Lung (tissue), 11 donors: ENCODE measurements at regions not wholly inside any gene's neighbourhood (a gene's known extent, or its start where the extent isn't known, plus 50 kb on each side); places are given as distances from the start of the nearest gene placed in this dataset.

Experiments used
- ATAC-seq: fragments of 200-7000 bp; cut with Tn5 transposase; one replicate; pipeline ENCODE4 v1.9.1; 2020; ENCODE audit warnings: moderate number of reproducible peaks; ENCODE audit not compliant: insufficient read depth, low FRiP score
- DNase-seq, 3 donors: peaks; one replicate each; pipeline ENCODE4 v3.0.0-alpha.2; 2013 to 2017
- H3K27ac ChIP-seq, 2 donors: one replicate each; pipeline ENCODE4 v1.5.1; 2013; ENCODE audit warnings: mild to moderate bottlenecking in 2 of 2, moderate library complexity in 2 of 2, control low read depth in 1 of 2, inconsistent platforms in 1 of 2, low read depth in 1 of 2, low read length in 1 of 2
- H3K27me3 ChIP-seq, 3 donors: one replicate each; pipeline ENCODE4 v1.5.1; 2013; ENCODE audit warnings: low read length in 2 of 3; ENCODE audit not compliant: control insufficient read depth in 3 of 3, insufficient read depth in 3 of 3
- H3K36me3 ChIP-seq, 4 donors: one replicate each; pipeline ENCODE4 v1.5.1; 2013; ENCODE audit warnings: low read length in 4 of 4, mild to moderate bottlenecking in 1 of 4, moderate library complexity in 1 of 4; ENCODE audit not compliant: control insufficient read depth in 4 of 4, insufficient read depth in 4 of 4
- H3K4me1 ChIP-seq, 5 donors: one replicate each; pipeline ENCODE4 v1.5.1; 2013; ENCODE audit warnings: low read length in 5 of 5, mild to moderate bottlenecking in 2 of 5, moderate library complexity in 1 of 5; ENCODE audit not compliant: control insufficient read depth in 5 of 5, insufficient read depth in 5 of 5
- H3K4me3 ChIP-seq: one replicate; pipeline ENCODE4 v1.5.1; 2013; ENCODE audit warnings: mild to moderate bottlenecking, control low read depth, moderate library complexity
- H3K9ac ChIP-seq, 2 donors: one replicate each; pipeline ENCODE4 v1.5.1; 2013; ENCODE audit warnings: low read length in 2 of 2, control low read depth in 1 of 2; ENCODE audit not compliant: insufficient read depth in 1 of 2
- H3K9me3 ChIP-seq, 4 donors: one replicate each; pipeline ENCODE4 v1.5.1; 2013; ENCODE audit warnings: low read length in 3 of 4, mild to moderate bottlenecking in 1 of 4, moderate library complexity in 1 of 4; ENCODE audit not compliant: control insufficient read depth in 4 of 4, insufficient read depth in 3 of 4
- CTCF ChIP-seq: IDR thresholded peaks from 2 replicates; pipeline ENCODE4 v1.5.1; 2012; ENCODE audit warnings: mild to moderate bottlenecking; ENCODE audit errors: control extremely low read depth, extremely low read depth
- WGBS, 2 donors: extraction: QIAGEN DNeasy Blood & Tissue Kit; methylation state at CpG; one replicate each; pipeline ENCODE4 v1.1.7; 2013; 5-methylcytosine and 5-hydroxymethylcytosine counted together
- donor health status: control.
- donor health status: control.
- donor health status: Bipolar disorder and iron deficiency.
- donor health status: healthy.
- donor health status: DM: yes; HTN: yes; CAD: no.

GRCh38 chr2:224248944-224249371, 152.9 kb downstream of the FAM124B start:
- ATAC-seq (no peak), DNase-seq (no peak)
- Histone ChIP-seq H3K4me1 (peaks cover 0 to 3% (median 0%) of the 10 kb centered on the region in 5 donors), H3K9me3 (no peaks in the 10 kb centered on the region), H3K4me3 (no peak overlapping the region), H3K36me3 (no peaks in the 10 kb centered on the region), H3K27me3 (no peaks in the 10 kb centered on the region), H3K9ac (no peak overlapping the region), H3K27ac (no peak overlapping the region)
- no peak for TF ChIP-seq CTCF
- WGBS, 2 donors = 91 to 93% methylated on average over 1 of the region's 1 CpG

- ATAC-seq (no peak), DNase-seq (peak in 2 of 3 donors; percentile 67 to 76)
- no peak for TF ChIP-seq CTCF
- 68 to 77% methylated on average over 1 of the region's 1 CpG for WGBS, 2 donors
- Histone ChIP-seq H3K4me1 (peaks cover 0 to 3% (median 0%) of the 10 kb centered on the region in 5 donors), H3K9me3 (no peaks in the 10 kb centered on the region), H3K36me3 (no peaks in the 10 kb centered on the region), H3K4me3 (no peak overlapping the region), H3K27me3 (no peaks in the 10 kb centered on the region), H3K27ac (no peak overlapping the region), H3K9ac (no peak overlapping the region)
Measured at GRCh38 chr2:224242561-224242960, 159.3 kb downstream of the FAM124B start.

- WGBS, 2 donors = 73 to 86% methylated on average over 3 of the region's 3 CpGs
- no peak overlapping the region for H3K4me3 ChIP-seq
- peaks cover 0 to 2% (median 0%) of the 10 kb centered on the region in 4 donors for H3K9me3 ChIP-seq
- no peak for TF ChIP-seq CTCF
- H3K36me3 ChIP-seq = no peaks in the 10 kb centered on the region
- no peaks in the 10 kb centered on the region for H3K27me3 ChIP-seq
- DNase-seq (no peak), ATAC-seq (no peak)
- no peak overlapping the region for H3K27ac ChIP-seq
- peaks cover 0 to 3% (median 0%) of the 10 kb centered on the region in 5 donors for H3K4me1 ChIP-seq
- H3K9ac ChIP-seq = no peak overlapping the region
Measured at GRCh38 chr2:224241812-224242211, 160.1 kb downstream of the FAM124B start.

GRCh38 chr2:224241001-224241400, 160.9 kb downstream of the FAM124B start:
- no peak for ATAC-seq
- no peaks in the 10 kb centered on the region for H3K27me3 ChIP-seq
- H3K4me3 ChIP-seq = no peak overlapping the region
- no peak overlapping the region for H3K9ac ChIP-seq
- H3K36me3 ChIP-seq = no peaks in the 10 kb centered on the region
- DNase-seq = no peak
- H3K27ac ChIP-seq = no peak overlapping the region
- 73 to 90% methylated on average over 1 of the region's 1 CpG for WGBS, 2 donors
- TF ChIP-seq CTCF = no peak
- H3K9me3 ChIP-seq = peaks cover 0 to 2% (median 0%) of the 10 kb centered on the region in 4 donors
- H3K4me1 ChIP-seq = peaks cover 0 to 3% (median 0%) of the 10 kb centered on the region in 5 donors
